ENCODE measurements at regions not wholly inside any gene's neighbourhood (a gene's known extent, or its start where the extent isn't known, plus 50 kb on each side); places are given as distances from the start of the nearest gene placed in this dataset.

DNA sequence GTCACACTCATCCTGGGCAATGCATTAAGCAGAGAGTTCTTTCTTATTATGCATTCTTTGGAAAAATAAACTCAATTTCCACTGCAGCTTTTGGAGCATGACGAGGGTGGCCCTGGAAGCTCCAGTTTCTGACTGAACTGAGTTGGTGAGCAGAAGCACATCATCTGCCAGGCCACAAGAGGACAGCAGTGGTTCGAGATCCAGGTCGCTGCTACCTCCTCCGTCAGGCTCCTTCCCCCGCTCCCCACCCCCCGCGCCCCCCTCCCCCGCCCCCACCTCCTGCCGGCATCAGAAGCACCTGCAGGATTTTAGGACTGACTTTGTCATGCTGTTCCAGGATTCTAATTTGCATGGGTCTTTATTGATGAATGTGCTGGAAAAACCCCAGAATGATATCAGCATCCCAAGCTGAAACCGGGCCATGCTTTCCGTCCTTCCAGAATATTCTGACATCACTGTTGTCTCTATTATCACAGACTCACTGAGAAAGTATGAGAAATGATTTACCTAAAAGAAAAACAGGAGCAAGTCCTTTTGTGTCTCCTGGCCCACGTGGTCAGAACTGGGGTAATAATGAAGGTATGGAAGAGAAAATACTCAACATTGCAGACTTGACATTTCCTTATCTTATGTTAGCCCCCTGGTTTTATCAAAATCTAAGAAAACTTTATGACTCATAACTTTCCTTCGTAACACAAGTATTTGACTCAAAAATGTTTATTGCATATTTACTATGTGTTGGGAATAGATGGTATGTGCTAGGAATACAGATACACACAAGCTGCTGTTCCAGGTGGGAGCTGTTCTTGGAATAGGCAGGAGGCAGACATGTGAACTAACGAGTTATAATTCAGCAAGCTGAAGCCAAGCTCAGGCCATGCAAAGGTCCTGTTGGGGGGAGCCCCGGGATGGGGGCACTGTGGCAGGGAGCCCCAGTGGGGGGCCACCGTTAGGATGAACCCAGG lies 220.2 kb upstream of the EXOC2 start (continued):
- no peak for TF ChIP-seq MEF2B (IDR thresholded peaks at IDR 0.05; ENCODE audit: partially characterized antibody, poor library complexity, severe bottlenecking)
- TF ChIP-seq SMC3 (IDR thresholded peaks at IDR 0.05; ENCODE audit: borderline replicate concordance, low read length), result peak; percentile 42
- TF ChIP-seq TCF12 (IDR thresholded peaks at IDR 0.05; ENCODE audit: low read depth, low read length), result no peak
- TF ChIP-seq MTA3 (IDR thresholded peaks at IDR 0.05; ENCODE audit: borderline replicate concordance, low read length), result no peak
- TF ChIP-seq, protein P1, sequence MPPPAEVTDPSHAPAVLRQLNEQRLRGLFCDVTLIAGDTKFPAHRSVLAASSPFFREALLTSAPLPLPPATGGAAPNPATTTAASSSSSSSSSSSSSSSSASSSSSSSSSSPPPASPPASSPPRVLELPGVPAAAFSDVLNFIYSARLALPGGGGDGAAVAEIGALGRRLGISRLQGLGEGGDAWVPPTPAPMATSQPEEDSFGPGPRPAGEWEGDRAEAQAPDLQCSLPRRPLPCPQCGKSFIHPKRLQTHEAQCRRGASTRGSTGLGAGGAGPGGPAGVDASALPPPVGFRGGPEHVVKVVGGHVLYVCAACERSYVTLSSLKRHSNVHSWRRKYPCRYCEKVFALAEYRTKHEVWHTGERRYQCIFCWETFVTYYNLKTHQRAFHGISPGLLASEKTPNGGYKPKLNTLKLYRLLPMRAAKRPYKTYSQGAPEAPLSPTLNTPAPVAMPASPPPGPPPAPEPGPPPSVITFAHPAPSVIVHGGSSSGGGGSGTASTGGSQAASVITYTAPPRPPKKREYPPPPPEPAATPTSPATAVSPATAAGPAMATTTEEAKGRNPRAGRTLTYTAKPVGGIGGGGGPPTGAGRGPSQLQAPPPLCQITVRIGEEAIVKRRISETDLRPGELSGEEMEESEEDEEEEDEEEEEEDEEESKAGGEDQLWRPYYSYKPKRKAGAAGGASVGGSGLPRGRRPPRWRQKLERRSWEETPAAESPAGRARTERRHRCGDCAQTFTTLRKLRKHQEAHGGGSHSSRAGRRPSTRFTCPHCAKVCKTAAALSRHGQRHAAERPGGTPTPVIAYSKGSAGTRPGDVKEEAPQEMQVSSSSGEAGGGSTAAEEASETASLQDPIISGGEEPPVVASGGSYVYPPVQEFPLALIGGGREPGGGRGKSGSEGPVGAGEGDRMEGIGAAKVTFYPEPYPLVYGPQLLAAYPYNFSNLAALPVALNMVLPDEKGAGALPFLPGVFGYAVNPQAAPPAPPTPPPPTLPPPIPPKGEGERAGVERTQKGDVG (CRISPR knock-in tag; IDR thresholded peaks at IDR 0.05), result no peak
- TF ChIP-seq BACH1 (IDR thresholded peaks at IDR 0.05; ENCODE audit: borderline replicate concordance), result no peak
- TF ChIP-seq GABPA (IDR thresholded peaks at IDR 0.05; ENCODE audit: low read depth), result no peak

DNA sequence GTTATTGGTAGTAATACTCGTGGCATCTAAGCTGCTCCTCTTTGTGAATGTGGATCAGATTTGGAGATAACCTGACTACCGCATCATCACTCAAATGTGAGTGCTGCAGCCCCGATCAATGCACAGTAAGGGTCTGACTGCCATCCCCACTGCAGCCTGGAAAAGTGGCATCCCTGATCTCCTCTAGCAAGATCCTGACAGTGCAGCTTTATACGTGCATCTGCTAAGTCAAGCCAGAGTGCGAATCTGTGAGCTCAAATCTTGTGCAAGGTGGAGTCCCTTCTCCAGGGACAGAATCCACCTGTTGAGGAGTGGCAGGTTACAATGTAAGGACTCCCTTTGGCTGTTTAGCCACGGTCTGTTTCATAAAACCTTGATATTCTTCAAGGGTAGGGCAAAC lies 215.0 kb upstream of the EXOC2 start:
- peaks cover 2 to 3% of the 10 kb centered on the region in 2 experiments; a peak in 3 of 4 replicates for H3K27me3 ChIP-seq (replicated peaks in 1 of 2; ENCODE audit: control insufficient read depth in 2 of 2, insufficient read depth in 2 of 2, low read length in 1 of 2)
- H4K20me1 ChIP-seq (ENCODE audit: control insufficient read depth, insufficient read depth), result no peaks in the 10 kb centered on the region
- no peak overlapping the region for H3K9ac ChIP-seq (ENCODE audit: control insufficient read depth, insufficient read depth, low read length)
- ChIA-PET SMC1A (ENCODE audit: uncharacterized antibody, unreplicated experiment) (no interaction called here), RAD21 (ENCODE audit: unreplicated experiment) (no interaction called here), POLR2A (no interaction called here), CTCF (interaction anchor here (1.5 kb wide), 1 partner anchor 315 kb away, joined by 3 read pairs; no protein-coding TSS in a partner anchor)
- intact Hi-C loops (cut with micrococcal nuclease; ENCODE audit: unreplicated experiment), result no loop called here
- H3K4me3 ChIP-seq, result no peak overlapping the region
- no peak overlapping the region for H3K4me2 ChIP-seq (ENCODE audit: control insufficient read depth, insufficient read depth)
- no peak for DNase-seq (ENCODE audit: low read depth, low spot score)
- H3K36me3 ChIP-seq (ENCODE audit: control insufficient read depth in 2 of 2, insufficient read depth in 2 of 2, low read length in 1 of 2), result no peaks in the 10 kb centered on the region
- H3K79me2 ChIP-seq (ENCODE audit: control insufficient read depth, insufficient read depth, low read length), result no peaks in the 10 kb centered on the region
- H3K4me1 ChIP-seq (ENCODE audit: control insufficient read depth, insufficient read depth, low read length), result no peaks in the 10 kb centered on the region
- FAIRE-seq, result no peak
- BruUV-seq (replicated peaks), result no TSS peak
- no peak overlapping the region for H2AFZ ChIP-seq (ENCODE audit: control insufficient read depth, low read depth, low read length)
- no peak overlapping the region for H3K27ac ChIP-seq (ENCODE audit: control insufficient read depth, insufficient read depth)
- WGBS (ENCODE audit: insufficient coverage, insufficient replicate concordance, low lambda C conversion rate, missing lambda C conversion rate), result 42% methylated on average over 6 of the region's 6 CpGs
- H3K9me3 ChIP-seq (replicated peaks; ENCODE audit: control insufficient read depth, insufficient read depth, low read length), result no peaks in the 10 kb centered on the region; the same call in 2 of the 3 replicates
- in situ Hi-C loops (cut with MboI), result no loop called here
- ATAC-seq, result no peak
- no peak for TF ChIP-seq CBFB (IDR thresholded peaks at IDR 0.05; ENCODE audit: low read depth)
- TF ChIP-seq BCL11A (IDR thresholded peaks at IDR 0.05; ENCODE audit: low read depth, low read length), result no peak
- no peak for TF ChIP-seq KAT2A (conservative IDR thresholded peaks at IDR 0.05; ENCODE audit: control insufficient read depth, low read depth, low read length)
- TF ChIP-seq SIN3A (IDR thresholded peaks at IDR 0.05; ENCODE audit: low read depth, low read length), result no peak
- TF ChIP-seq, protein P2, sequence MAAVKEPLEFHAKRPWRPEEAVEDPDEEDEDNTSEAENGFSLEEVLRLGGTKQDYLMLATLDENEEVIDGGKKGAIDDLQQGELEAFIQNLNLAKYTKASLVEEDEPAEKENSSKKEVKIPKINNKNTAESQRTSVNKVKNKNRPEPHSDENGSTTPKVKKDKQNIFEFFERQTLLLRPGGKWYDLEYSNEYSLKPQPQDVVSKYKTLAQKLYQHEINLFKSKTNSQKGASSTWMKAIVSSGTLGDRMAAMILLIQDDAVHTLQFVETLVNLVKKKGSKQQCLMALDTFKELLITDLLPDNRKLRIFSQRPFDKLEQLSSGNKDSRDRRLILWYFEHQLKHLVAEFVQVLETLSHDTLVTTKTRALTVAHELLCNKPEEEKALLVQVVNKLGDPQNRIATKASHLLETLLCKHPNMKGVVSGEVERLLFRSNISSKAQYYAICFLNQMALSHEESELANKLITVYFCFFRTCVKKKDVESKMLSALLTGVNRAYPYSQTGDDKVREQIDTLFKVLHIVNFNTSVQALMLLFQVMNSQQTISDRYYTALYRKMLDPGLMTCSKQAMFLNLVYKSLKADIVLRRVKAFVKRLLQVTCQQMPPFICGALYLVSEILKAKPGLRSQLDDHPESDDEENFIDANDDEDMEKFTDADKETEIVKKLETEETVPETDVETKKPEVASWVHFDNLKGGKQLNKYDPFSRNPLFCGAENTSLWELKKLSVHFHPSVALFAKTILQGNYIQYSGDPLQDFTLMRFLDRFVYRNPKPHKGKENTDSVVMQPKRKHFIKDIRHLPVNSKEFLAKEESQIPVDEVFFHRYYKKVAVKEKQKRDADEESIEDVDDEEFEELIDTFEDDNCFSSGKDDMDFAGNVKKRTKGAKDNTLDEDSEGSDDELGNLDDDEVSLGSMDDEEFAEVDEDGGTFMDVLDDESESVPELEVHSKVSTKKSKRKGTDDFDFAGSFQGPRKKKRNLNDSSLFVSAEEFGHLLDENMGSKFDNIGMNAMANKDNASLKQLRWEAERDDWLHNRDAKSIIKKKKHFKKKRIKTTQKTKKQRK (IDR thresholded peaks at IDR 0.05; ENCODE audit: low read depth, low read length), result no peak
- TF ChIP-seq TCF7 (IDR thresholded peaks at IDR 0.05; ENCODE audit: borderline replicate concordance), result no peak
- TF ChIP-seq TCF3 (IDR thresholded peaks at IDR 0.05; ENCODE audit: borderline replicate concordance, insufficient read depth, low read depth, low read length), result no peak
- no peak for TF ChIP-seq SREBF1 (IDR thresholded peaks at IDR 0.05; ENCODE audit: low read length)
- no peak for TF ChIP-seq RBBP5 (conservative IDR thresholded peaks at IDR 0.05)
- TF ChIP-seq KLF5 (IDR thresholded peaks at IDR 0.05; ENCODE audit: partially characterized antibody), result no peak
- TF ChIP-seq BACH1 (IDR thresholded peaks at IDR 0.05; ENCODE audit: borderline replicate concordance), result no peak
- no peak for TF ChIP-seq SMC3 (IDR thresholded peaks at IDR 0.05; ENCODE audit: borderline replicate concordance, low read length)

Measured in GM12878 (cell line).